GM12872 (cell line): ENCODE measurements at regions not wholly inside any gene's neighbourhood (a gene's known extent, or its start where the extent isn't known, plus 50 kb on each side); places are given as distances from the start of the nearest gene placed in this dataset.

Experiments
- CTCF ChIP-seq: IDR thresholded peaks from 3 replicates; pipeline ENCODE4 v1.5.1; 2011; ENCODE audit warnings: low read depth, mild to moderate bottlenecking, low read length, moderate library complexity; ENCODE audit not compliant: insufficient read depth

GRCh38 chr11:103705642-103706041 lies 330.8 kb upstream of the DDI1 start:
- no peak for TF ChIP-seq CTCF

GRCh38 chr11:103709371-103709770 lies 327.1 kb upstream of the DDI1 start:
- TF ChIP-seq CTCF, result no peak

- TF ChIP-seq CTCF, result no peak
Measured at GRCh38 chr11:103714246-103714645, 322.2 kb upstream of the DDI1 start.

- no peak for TF ChIP-seq CTCF
Measured at GRCh38 chr11:103716363-103716762, 320.1 kb upstream of the DDI1 start.

GRCh38 chr11:103727262-103727661 lies 309.2 kb upstream of the DDI1 start:
- TF ChIP-seq CTCF, result no peak

- no peak for TF ChIP-seq CTCF
Measured at GRCh38 chr11:103729617-103730016, 306.8 kb upstream of the DDI1 start.

GRCh38 chr11:103730131-103730940 lies 306.1 kb upstream of the DDI1 start:
- no peak for TF ChIP-seq CTCF
